ENCODE measurements at regions not wholly inside any gene's neighbourhood (a gene's known extent, or its start where the extent isn't known, plus 50 kb on each side); places are given as distances from the start of the nearest gene placed in this dataset.

DNA sequence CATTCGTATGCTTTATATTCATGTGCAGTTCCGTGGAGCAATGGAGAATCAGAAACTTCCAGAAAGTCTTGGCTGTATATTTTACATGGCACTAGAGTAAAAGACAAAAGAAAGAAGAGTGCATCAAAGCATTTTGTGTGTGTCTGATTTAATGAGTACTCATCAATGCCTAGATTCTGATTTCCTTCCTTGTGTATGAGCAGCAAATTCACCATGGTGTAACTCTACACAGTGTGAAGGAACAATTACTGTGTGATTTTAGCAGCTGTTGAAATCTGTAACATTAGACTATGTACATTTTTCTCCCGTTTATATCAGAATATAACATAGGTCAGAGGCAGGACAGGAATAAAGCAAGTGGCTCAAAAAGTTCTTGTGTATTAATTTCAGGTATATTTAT is 102.0 kb upstream of the TSC22D2 start:
- DNase-seq (ENCODE audit: extremely low read depth in 1 of 2, low read depth in 1 of 2): no peak

- no peak for DNase-seq (ENCODE audit: extremely low read depth in 1 of 2, low read depth in 1 of 2)
These were observed 104.3 kb upstream of the TSC22D2 start for GRCh38 chr3:150303768-150304167.

- DNase-seq (ENCODE audit: extremely low read depth in 1 of 2, low read depth in 1 of 2): no peak
These were observed 105.9 kb upstream of the TSC22D2 start for GRCh38 chr3:150302246-150302645.

DNA sequence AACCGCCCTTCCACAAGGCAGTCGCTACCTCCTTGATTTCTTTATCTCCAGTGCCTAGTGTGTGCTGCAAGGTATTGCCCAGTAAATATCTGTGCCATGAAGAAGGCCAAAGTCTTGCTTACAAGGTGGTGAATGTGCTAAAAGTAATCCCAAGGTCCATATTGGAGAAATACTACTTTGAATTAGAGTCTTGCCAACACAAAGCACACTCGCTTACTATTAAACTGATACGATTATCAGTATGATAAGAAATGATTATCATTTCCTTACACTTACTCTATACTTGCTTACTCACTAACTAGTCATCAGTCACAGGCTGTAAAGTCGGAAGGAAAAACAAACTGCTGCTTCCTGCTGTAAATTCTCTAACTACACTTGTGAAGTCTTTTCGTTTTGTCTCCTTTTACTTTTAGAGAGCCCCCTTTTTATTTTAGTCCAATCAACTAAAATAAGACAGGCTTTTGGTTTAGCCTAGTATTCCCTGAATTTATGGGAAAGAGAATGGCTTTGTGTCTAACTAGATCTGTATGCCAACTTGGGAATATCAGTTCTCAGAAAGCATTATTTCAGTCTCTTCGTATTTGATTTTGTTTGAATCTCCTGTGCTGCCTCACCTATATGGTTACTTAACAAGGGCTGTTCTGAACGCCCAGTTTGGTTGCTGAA is 107.1 kb upstream of the TSC22D2 start:
- no peak for DNase-seq (ENCODE audit: extremely low read depth in 1 of 2, low read depth in 1 of 2)

DNA sequence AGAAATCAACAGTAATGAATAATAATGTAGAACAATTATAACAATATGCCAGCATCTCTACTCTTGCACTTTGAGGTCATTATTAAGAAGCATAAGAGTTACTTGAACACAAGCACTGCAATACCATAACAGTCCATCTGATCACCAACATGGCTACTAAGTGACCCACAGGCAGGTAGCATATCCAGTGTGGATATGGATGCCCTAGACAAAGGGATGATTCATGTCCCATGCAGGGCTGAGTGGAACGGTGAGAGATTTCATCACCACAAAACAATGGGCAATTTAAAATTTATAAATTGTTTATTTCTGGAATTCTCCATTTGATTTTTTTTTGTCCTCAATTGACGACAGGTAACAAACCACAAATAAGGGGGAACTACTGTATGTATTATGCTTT is 107.7 kb upstream of the TSC22D2 start:
- no peak for DNase-seq (ENCODE audit: extremely low read depth in 1 of 2, low read depth in 1 of 2)

GRCh38 chr3:150299201-150299600 is 108.9 kb upstream of the TSC22D2 start:
- DNase-seq (ENCODE audit: extremely low read depth in 1 of 2, low read depth in 1 of 2): no peak

DNA sequence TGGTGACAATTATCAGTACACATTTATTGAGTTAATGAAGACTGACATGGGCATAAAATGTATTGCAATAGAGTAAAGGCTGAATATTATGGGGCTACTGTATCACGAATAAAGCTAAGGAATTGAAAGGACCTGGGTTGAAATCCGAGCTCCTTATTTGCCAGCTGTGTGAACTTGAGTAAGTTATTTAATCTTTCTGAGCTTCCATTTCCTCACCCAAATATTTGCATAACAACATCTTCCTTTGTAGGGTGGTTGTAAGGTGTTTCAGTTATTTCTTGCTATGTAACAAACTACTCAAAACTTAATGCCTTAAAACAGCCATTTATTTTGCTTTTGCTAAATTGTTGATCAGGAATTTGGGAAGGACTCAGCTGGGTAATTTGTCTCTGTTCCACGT is 111.1 kb upstream of the TSC22D2 start:
- no peak for DNase-seq (ENCODE audit: extremely low read depth in 1 of 2, low read depth in 1 of 2)

- DNase-seq (ENCODE audit: extremely low read depth in 1 of 2, low read depth in 1 of 2): no peak
These were observed 111.9 kb upstream of the TSC22D2 start for GRCh38 chr3:150296123-150296735.

DNA sequence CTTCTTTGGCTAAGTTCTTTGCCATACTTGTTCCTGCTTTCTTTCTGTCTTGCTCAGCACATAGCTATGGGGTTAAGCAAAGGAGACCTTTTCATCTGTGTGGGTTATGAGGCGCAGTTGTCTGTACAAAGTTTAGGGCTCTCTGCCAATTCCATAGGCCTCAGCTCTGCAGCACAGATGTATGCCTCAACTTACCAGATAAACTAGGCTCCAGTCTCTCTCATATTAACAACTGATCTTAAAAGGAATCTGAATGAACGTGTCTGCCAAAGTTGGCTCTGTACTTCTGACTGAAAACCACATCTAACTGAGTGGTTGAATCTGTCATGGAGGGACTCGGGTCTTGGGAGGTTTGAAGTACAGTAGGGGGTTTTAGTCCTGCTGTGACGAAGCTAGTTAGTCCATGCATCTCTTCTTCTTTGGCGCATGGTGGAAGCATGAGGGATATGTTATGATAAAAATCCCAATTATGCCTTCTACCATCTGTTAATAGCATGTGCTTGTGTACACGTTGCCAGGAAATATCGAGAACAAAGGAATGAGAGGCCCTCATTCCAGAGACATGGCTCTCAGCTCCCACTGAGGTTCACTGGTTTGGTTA is 114.6 kb upstream of the TSC22D2 start:
- no peak for DNase-seq (ENCODE audit: extremely low read depth in 1 of 2, low read depth in 1 of 2)

- no peak for DNase-seq (ENCODE audit: extremely low read depth in 1 of 2, low read depth in 1 of 2)
These were observed 115.2 kb upstream of the TSC22D2 start for GRCh38 chr3:150292891-150293290.

- DNase-seq (ENCODE audit: extremely low read depth in 1 of 2, low read depth in 1 of 2): no peak
These were observed 116.6 kb upstream of the TSC22D2 start for GRCh38 chr3:150291515-150291914.

- DNase-seq (ENCODE audit: extremely low read depth in 1 of 2, low read depth in 1 of 2): no peak
These were observed 121.5 kb upstream of the TSC22D2 start for GRCh38 chr3:150286390-150287147.

DNA sequence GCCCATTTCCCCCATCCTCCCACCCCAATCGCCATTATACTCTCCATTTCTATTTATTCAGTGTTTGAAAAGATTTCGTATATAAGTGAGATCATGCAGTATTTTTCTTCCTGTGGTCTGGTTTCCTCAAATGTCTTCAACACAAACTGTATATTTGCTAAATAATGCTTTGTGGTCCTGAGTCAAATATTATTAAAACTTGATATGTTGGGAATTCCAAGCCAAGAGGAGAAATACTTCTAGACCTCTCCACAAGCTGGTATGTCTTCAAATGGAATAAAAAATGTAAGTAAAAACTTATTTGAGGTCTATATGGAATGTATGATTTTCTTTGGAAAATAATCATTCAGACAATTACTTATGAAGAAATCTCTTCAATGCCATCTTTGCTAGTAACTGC is 122.5 kb upstream of the TSC22D2 start:
- no peak for DNase-seq (ENCODE audit: extremely low read depth in 1 of 2, low read depth in 1 of 2)

DNA sequence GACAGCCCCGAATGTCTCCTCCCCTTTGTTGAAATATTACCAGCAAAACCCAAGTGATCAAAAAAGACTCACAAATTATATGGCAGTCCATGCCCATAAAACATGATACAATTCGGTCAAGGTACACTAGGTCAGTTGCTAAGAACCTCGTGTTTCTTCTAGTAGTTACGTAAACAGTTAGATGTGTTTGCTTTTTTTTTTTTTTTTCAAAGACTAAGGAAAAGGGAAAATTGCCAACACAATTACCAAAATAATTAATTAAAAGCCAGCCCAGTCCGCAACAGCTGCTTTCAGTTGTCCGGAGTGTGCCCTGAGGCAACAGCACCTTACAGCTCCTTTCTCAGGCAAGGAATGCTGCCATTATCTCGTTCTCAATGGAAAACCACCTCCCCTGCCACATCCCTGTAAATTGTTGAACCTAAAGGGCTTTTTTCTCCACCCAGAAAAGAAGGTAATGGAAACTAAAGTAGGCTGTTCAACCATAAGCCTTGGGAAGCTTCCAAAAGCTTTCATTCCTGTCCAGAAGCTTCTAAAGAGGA is 129.2 kb upstream of the TSC22D2 start:
- DNase-seq (ENCODE audit: extremely low read depth in 1 of 2, low read depth in 1 of 2): no peak

DNA sequence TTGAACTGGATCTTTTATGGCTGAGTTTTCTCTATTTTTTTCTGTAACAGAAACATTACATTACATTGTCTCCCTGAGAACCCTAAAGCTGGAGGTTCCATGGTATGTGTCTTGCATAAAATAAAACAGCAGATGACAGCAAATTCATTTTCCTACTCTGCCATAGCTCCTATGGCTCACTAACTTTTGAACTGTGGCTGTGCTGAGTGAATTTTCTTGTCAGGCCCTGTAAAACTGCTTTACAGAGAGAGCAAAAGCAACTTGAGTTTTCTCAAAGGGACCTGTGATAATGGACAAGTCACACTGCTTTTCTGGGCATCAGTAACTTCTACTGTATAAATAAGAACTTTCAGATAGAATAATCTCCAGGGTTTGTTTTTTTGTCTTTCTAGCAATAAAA is 129.9 kb upstream of the TSC22D2 start:
- DNase-seq (ENCODE audit: extremely low read depth in 1 of 2, low read depth in 1 of 2): no peak

GRCh38 chr3:150277444-150277843 is 130.7 kb upstream of the TSC22D2 start:
- no peak for DNase-seq (ENCODE audit: extremely low read depth in 1 of 2, low read depth in 1 of 2)

DNA sequence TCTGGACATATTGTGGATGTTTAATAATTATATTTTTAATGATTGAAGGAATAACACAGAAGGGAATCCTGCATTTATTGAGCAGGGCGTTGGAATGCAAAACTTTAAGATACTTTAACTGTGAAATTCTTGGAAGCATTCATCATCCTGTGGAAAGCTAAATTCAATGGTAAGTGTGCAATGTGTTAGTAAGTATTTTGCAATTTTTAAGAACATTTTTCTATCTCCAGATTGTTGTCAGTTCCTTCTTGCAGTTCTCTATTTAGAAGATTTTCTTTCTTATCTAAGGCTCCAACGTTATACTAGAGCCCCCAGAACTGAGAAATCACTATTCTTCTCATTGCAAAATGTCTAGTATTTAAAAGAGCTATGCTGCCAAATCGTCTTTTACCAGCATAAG is 132.2 kb upstream of the TSC22D2 start:
- DNase-seq (ENCODE audit: extremely low read depth in 1 of 2, low read depth in 1 of 2): no peak

- DNase-seq (ENCODE audit: extremely low read depth in 1 of 2, low read depth in 1 of 2): no peak
These were observed 133.7 kb upstream of the TSC22D2 start for GRCh38 chr3:150274372-150274771.

DNA sequence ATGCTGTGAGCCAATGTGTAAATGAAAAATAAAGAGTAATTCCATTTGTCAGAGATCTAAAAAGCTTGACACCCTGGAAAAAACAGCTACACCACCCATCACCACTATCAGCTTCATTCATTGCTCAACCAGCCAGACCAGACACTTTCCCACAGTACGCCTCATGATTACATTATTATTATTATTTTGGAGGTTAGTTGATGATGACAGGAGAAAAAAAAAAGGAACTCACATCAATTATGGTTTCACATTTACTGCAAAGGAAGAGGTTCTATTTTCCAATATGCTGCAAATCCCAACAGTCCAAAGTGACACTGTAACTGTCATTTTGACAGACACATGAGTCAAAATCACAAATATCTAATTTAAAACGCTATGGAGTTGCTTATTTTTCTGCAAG is 134.7 kb upstream of the TSC22D2 start:
- no peak for DNase-seq (ENCODE audit: extremely low read depth in 1 of 2, low read depth in 1 of 2)

GRCh38 chr3:150271591-150271960 is 136.5 kb upstream of the TSC22D2 start:
- no peak for DNase-seq (ENCODE audit: extremely low read depth in 1 of 2, low read depth in 1 of 2)

DNA sequence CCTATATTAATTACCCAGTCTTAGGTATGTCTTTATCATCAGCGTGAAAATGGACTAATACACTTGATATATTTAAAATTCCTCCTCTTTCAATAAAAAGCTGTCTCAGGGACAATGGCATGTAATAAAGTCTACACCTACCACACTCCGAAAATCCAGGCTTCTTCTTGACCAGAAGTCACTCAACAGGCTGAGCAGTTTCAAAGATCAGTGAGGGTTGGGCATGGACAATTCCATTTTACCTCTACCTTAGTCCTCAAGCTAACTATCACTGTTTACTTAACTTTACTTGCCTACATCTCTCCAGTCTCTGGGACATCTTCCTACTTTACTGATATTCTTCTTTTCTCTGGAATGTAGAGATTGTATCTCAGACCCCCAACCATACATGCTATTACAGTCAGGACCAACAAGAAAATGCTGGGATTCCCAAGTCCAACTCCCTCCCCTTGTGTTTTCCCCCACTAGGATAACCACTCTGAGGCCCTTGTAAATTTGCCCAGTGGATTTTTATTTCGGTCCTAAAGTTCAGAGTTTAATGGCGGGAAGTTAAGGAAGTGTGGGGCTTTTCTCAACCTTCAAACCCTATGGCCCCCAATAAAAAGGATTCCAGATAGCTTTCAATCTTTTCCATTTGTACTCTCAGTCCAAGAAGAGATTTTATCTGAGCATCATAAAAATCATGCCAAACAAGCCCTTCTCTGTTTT is 137.1 kb upstream of the TSC22D2 start:
- no peak for DNase-seq (ENCODE audit: extremely low read depth in 1 of 2, low read depth in 1 of 2)
